ENCODE measurements at regions not wholly inside any gene's neighbourhood (a gene's known extent, or its start where the extent isn't known, plus 50 kb on each side); places are given as distances from the start of the nearest gene placed in this dataset.

GRCh38 chr11:115706626-115707135 is 202.5 kb upstream of the CADM1 start:
- no peak for DNase-seq (ENCODE audit: low read depth in 3 of 3, low spot score in 2 of 3)

GRCh38 chr11:115705200-115705599 is 201.0 kb upstream of the CADM1 start:
- no peak for DNase-seq (ENCODE audit: low read depth in 3 of 3, low spot score in 2 of 3)

GRCh38 chr11:115700981-115701875 is 197.0 kb upstream of the CADM1 start:
- DNase-seq (ENCODE audit: low read depth in 3 of 3, low spot score in 2 of 3), result no peak

- DNase-seq (ENCODE audit: low read depth in 3 of 3, low spot score in 2 of 3), result no peak
Measured at GRCh38 chr11:115700496-115700895, 196.3 kb upstream of the CADM1 start.

GRCh38 chr11:115699733-115700132 is 195.5 kb upstream of the CADM1 start:
- no peak for DNase-seq (ENCODE audit: low read depth in 3 of 3, low spot score in 2 of 3)

GRCh38 chr11:115699326-115699725 is 195.1 kb upstream of the CADM1 start:
- DNase-seq (ENCODE audit: low read depth in 3 of 3, low spot score in 2 of 3), result no peak

- DNase-seq (ENCODE audit: low read depth in 3 of 3, low spot score in 2 of 3), result no peak
Measured at GRCh38 chr11:115698243-115698642, 194.0 kb upstream of the CADM1 start.

GRCh38 chr11:115696563-115696962 is 192.3 kb upstream of the CADM1 start:
- DNase-seq (ENCODE audit: low read depth in 3 of 3, low spot score in 2 of 3), result no peak

GRCh38 chr11:115695677-115696364 is 191.6 kb upstream of the CADM1 start:
- DNase-seq (ENCODE audit: low read depth in 3 of 3, low spot score in 2 of 3), result no peak

- DNase-seq (ENCODE audit: low read depth in 3 of 3, low spot score in 2 of 3), result no peak
Measured at GRCh38 chr11:115693002-115693401, 188.8 kb upstream of the CADM1 start.

- DNase-seq (ENCODE audit: low read depth in 3 of 3, low spot score in 2 of 3), result no peak
Measured at GRCh38 chr11:115691030-115691429, 186.8 kb upstream of the CADM1 start.

- no peak for DNase-seq (ENCODE audit: low read depth in 3 of 3, low spot score in 2 of 3)
Measured at GRCh38 chr11:115687934-115688333, 183.7 kb upstream of the CADM1 start.

- no peak for DNase-seq (ENCODE audit: low read depth in 3 of 3, low spot score in 2 of 3)
Measured at GRCh38 chr11:115684699-115685098, 180.5 kb upstream of the CADM1 start.

- no peak for DNase-seq (ENCODE audit: low read depth in 3 of 3, low spot score in 2 of 3)
Measured at GRCh38 chr11:115684135-115684534, 179.9 kb upstream of the CADM1 start.

- no peak for DNase-seq (ENCODE audit: low read depth in 3 of 3, low spot score in 2 of 3)
Measured at GRCh38 chr11:115682888-115683287, 178.7 kb upstream of the CADM1 start.

- DNase-seq (ENCODE audit: low read depth in 3 of 3, low spot score in 2 of 3), result no peak
Measured at GRCh38 chr11:115682101-115682500, 177.9 kb upstream of the CADM1 start.

GRCh38 chr11:115679945-115680344 is 175.7 kb upstream of the CADM1 start:
- DNase-seq (ENCODE audit: low read depth in 3 of 3, low spot score in 2 of 3), result no peak

- DNase-seq (ENCODE audit: low read depth in 3 of 3, low spot score in 2 of 3), result no peak
Measured at GRCh38 chr11:115678942-115679341, 174.7 kb upstream of the CADM1 start.

GRCh38 chr11:115677190-115677589 is 173.0 kb upstream of the CADM1 start:
- no peak for DNase-seq (ENCODE audit: low read depth in 3 of 3, low spot score in 2 of 3)

- DNase-seq (ENCODE audit: low read depth in 3 of 3, low spot score in 2 of 3), result no peak
Measured at GRCh38 chr11:115676768-115677167, 172.6 kb upstream of the CADM1 start.

GRCh38 chr11:115676206-115676605 is 172.0 kb upstream of the CADM1 start:
- no peak for DNase-seq (ENCODE audit: low read depth in 3 of 3, low spot score in 2 of 3)
